Stimulated activated CD8-positive, alpha-beta memory T cell treated with anti-CD3 and anti-CD28 coated beads, Interleukin-15, amount 100 ng/mL, for 1 hour (primary cell): ENCODE measurements at regions not wholly inside any gene's neighbourhood (a gene's known extent, or its start where the extent isn't known, plus 50 kb on each side); places are given as distances from the start of the nearest gene placed in this dataset.

ENCODE experiments used
- DNase-seq: peaks from one replicate; pipeline ENCODE4 v3.0.0-alpha.2; 2020; ENCODE audit warnings: low read depth

- DNase-seq = no peak
These were observed 601.0 kb upstream of the SLC39A10 start for GRCh38 chr2:195055996-195056395.

- no peak for DNase-seq
These were observed 605.6 kb upstream of the SLC39A10 start for GRCh38 chr2:195051401-195051800.

- no peak for DNase-seq
These were observed 607.5 kb upstream of the SLC39A10 start for GRCh38 chr2:195049372-195050031.

- DNase-seq = no peak
These were observed 609.1 kb upstream of the SLC39A10 start for GRCh38 chr2:195047955-195048354.

GRCh38 chr2:195044801-195045200, 612.2 kb upstream of the SLC39A10 start:
- no peak for DNase-seq

GRCh38 chr2:195038153-195038552, 618.9 kb upstream of the SLC39A10 start:
- DNase-seq = no peak

GRCh38 chr2:195037045-195037444, 620.0 kb upstream of the SLC39A10 start:
- no peak for DNase-seq

- DNase-seq = no peak
These were observed 625.6 kb upstream of the SLC39A10 start for GRCh38 chr2:195031411-195031810.

GRCh38 chr2:195029804-195030654, 627.0 kb upstream of the SLC39A10 start:
- no peak for DNase-seq

- DNase-seq = no peak
These were observed 629.1 kb upstream of the SLC39A10 start for GRCh38 chr2:195027947-195028346.

- no peak for DNase-seq
These were observed 630.8 kb upstream of the SLC39A10 start for GRCh38 chr2:195026261-195026660.

- DNase-seq = no peak
These were observed 634.6 kb upstream of the SLC39A10 start for GRCh38 chr2:195022508-195022830.

- DNase-seq = no peak
These were observed 635.1 kb upstream of the SLC39A10 start for GRCh38 chr2:195021711-195022507.

GRCh38 chr2:195018462-195018861, 638.6 kb upstream of the SLC39A10 start:
- DNase-seq = no peak

- DNase-seq = no peak
These were observed 639.1 kb upstream of the SLC39A10 start for GRCh38 chr2:195017890-195018289.

- DNase-seq = no peak
These were observed 640.2 kb upstream of the SLC39A10 start for GRCh38 chr2:195016841-195017240.

- no peak for DNase-seq
These were observed 647.8 kb upstream of the SLC39A10 start for GRCh38 chr2:195009202-195009601.

GRCh38 chr2:195006856-195007255, 650.2 kb upstream of the SLC39A10 start:
- no peak for DNase-seq

GRCh38 chr2:195003881-195004471, 653.0 kb upstream of the SLC39A10 start:
- DNase-seq = no peak

GRCh38 chr2:195001924-195002323, 655.1 kb upstream of the SLC39A10 start:
- DNase-seq = no peak

- no peak for DNase-seq
These were observed 657.3 kb upstream of the SLC39A10 start for GRCh38 chr2:194999771-195000170.

- DNase-seq = no peak
These were observed 664.4 kb upstream of the SLC39A10 start for GRCh38 chr2:194992648-194993047.
